NB4 (cell line): ENCODE measurements at regions not wholly inside any gene's neighbourhood (a gene's known extent, or its start where the extent isn't known, plus 50 kb on each side); places are given as distances from the start of the nearest gene placed in this dataset.

ENCODE experiments used
- DNase-seq: peaks from one replicate; pipeline ENCODE4 v3.0.0; 2010; ENCODE audit warnings: low read depth
- H3K4me3 ChIP-seq: one replicate; pipeline ENCODE4 v1.5.1; 2011; ENCODE audit warnings: mild to moderate bottlenecking, low read depth, low read length, moderate library complexity
- MAX ChIP-seq: IDR thresholded peaks from 2 replicates; pipeline ENCODE4 v1.6.1; 2011; ENCODE audit warnings: low read depth, low read length
- MYC ChIP-seq: IDR thresholded peaks from 2 replicates; pipeline ENCODE4 v1.6.1; 2011; ENCODE audit warnings: low read depth, low read length
- POLR2A ChIP-seq: IDR thresholded peaks from 2 replicates; pipeline ENCODE4 v1.6.1; 2011; ENCODE audit warnings: mild to moderate bottlenecking; ENCODE audit not compliant: insufficient read length; ENCODE audit errors: extremely low read depth
- TF ChIP-seq, protein P1 (sequence below): IDR thresholded peaks from one replicate; pipeline ENCODE4 v1.5.1; 2012; ENCODE audit warnings: low read depth, low read length

DNA sequence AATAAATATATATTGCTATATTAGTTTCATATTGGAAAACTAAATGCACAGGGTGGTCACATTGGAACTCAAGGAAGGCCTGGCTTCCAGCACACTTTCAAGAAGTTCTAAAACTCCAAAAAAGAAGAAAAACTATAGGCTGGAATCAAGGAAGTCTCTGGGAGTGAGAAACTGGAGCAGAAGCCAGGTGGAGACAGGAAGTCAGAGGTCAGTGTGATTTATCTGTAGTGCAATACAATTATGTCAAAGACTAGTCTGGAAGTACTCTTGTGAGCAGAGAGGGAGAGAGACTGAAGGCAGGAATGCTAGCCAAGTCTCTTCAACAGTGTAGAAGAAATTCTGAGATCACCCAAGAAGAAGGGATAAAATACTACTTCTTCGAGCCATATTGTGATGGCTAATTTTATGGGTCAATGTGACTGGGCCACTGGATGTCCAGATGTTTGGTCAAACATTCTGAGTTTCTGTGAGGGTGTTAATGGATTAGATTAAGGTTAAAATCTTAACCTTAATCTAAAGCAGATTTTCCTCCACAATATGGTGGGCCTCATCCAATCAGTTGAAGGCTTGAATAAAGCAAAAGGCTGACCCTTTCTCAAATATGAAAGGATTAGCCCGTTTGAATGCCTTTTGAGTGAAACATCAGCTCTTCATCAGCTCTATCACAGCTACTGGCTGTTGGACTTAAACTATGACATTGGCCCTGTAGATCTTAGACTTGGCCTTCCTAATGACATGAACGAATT, 208.0 kb downstream of the TDRD15 start:
- no peak for DNase-seq
- TF ChIP-seq POLR2A (no peak), MYC (no peak), MAX (no peak)
- TF ChIP-seq, protein P1, sequence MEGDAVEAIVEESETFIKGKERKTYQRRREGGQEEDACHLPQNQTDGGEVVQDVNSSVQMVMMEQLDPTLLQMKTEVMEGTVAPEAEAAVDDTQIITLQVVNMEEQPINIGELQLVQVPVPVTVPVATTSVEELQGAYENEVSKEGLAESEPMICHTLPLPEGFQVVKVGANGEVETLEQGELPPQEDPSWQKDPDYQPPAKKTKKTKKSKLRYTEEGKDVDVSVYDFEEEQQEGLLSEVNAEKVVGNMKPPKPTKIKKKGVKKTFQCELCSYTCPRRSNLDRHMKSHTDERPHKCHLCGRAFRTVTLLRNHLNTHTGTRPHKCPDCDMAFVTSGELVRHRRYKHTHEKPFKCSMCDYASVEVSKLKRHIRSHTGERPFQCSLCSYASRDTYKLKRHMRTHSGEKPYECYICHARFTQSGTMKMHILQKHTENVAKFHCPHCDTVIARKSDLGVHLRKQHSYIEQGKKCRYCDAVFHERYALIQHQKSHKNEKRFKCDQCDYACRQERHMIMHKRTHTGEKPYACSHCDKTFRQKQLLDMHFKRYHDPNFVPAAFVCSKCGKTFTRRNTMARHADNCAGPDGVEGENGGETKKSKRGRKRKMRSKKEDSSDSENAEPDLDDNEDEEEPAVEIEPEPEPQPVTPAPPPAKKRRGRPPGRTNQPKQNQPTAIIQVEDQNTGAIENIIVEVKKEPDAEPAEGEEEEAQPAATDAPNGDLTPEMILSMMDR: no peak
- H3K4me3 ChIP-seq: no peak overlapping the region

- DNase-seq: no peak
- TF ChIP-seq MYC (no peak), POLR2A (no peak), MAX (no peak)
- TF ChIP-seq, protein P1: no peak
- H3K4me3 ChIP-seq: no peak overlapping the region
Observed at GRCh38 chr2:21332993-21333625, 209.3 kb downstream of the TDRD15 start.

- no peak overlapping the region for H3K4me3 ChIP-seq
- DNase-seq: no peak
- TF ChIP-seq MAX: no peak
- TF ChIP-seq, protein P1: no peak
- no peak for TF ChIP-seq POLR2A
- TF ChIP-seq MYC: no peak
Observed at GRCh38 chr2:21333684-21334083, 209.9 kb downstream of the TDRD15 start.

- H3K4me3 ChIP-seq: no peak overlapping the region
- TF ChIP-seq, protein P1: no peak
- TF ChIP-seq MAX: no peak
- no peak for TF ChIP-seq POLR2A
- TF ChIP-seq MYC: no peak
- DNase-seq: no peak
Observed at GRCh38 chr2:21346984-21347383, 223.2 kb downstream of the TDRD15 start.

GRCh38 chr2:21353879-21354679, 230.3 kb downstream of the TDRD15 start:
- DNase-seq: no peak
- no peak overlapping the region for H3K4me3 ChIP-seq
- TF ChIP-seq MYC (no peak), POLR2A (no peak), MAX (no peak)
- TF ChIP-seq, protein P1: no peak
